HG02610 (cell line): ENCODE measurements at regions not wholly inside any gene's neighbourhood (a gene's known extent, or its start where the extent isn't known, plus 50 kb on each side); places are given as distances from the start of the nearest gene placed in this dataset.

ENCODE experiments used
- ATAC-seq: cut with Tn5 transposase; IDR thresholded peaks from one replicate; pipeline ENCODE4 v1.9.1; 2021; ENCODE audit warnings: mild to moderate bottlenecking, moderate library complexity; ENCODE audit not compliant: unreplicated experiment

- no peak for ATAC-seq
Observed at GRCh38 chr6:54784011-54784410, 62.6 kb upstream of the FAM83B start.

- no peak for ATAC-seq
Observed at GRCh38 chr6:54786154-54786553, 60.4 kb upstream of the FAM83B start.

GRCh38 chr6:54787825-54788224 lies 58.7 kb upstream of the FAM83B start:
- ATAC-seq, result no peak
